IMR-90 (cell line): ENCODE measurements at regions not wholly inside any gene's neighbourhood (a gene's known extent, or its start where the extent isn't known, plus 50 kb on each side); places are given as distances from the start of the nearest gene placed in this dataset.

Experiments
- ATAC-seq: fragments of 200-7000 bp; cut with Tn5 transposase; 2 replicates; pipeline ENCODE4 v1.9.1; 2020; ENCODE audit warnings: low read depth, mild to moderate bottlenecking, moderate library complexity
- BruUV-seq: library from RNA; stranded (reverse); fragments of 400-500 nt; replicated peaks from 2 replicates; lab custom pipeline; 2021; lab: Mats Ljungman, UMichigan
- CTCF ChIA-PET: fragments of 300-600 bp; formaldehyde crosslinking; extraction: SDS; loops from one replicate; lab custom pipeline; 2021; ENCODE audit warnings: antibody characterized with exemption; lab: Yijun Ruan, JAX
- POLR2A ChIA-PET: fragments of 300-600 bp; sonication (Branson Sonifier 250); formaldehyde crosslinking; loops from one replicate; lab custom pipeline; 2022; ENCODE audit warnings: antibody characterized with exemption; ENCODE audit not compliant: unreplicated experiment; lab: Charles Lee
- DNase-seq: peaks from one replicate; pipeline ENCODE4 v3.0.0; 2013
- H2AFZ ChIP-seq: replicated peaks from 2 replicates; pipeline ENCODE3; 2013; ENCODE audit warnings: low read length, mild to moderate bottlenecking; ENCODE audit not compliant: poor library complexity
- H2AK5ac ChIP-seq: 2 replicates; pipeline ENCODE4 v1.6.1; 2013; ENCODE audit warnings: low read depth, low read length, inconsistent platforms
- H2AK9ac ChIP-seq: replicated peaks from 2 replicates; pipeline ENCODE3; 2013; ENCODE audit warnings: mild to moderate bottlenecking, low read depth, low read length, moderate library complexity; ENCODE audit not compliant: poor library complexity
- H2BK120ac ChIP-seq: 2 replicates; pipeline ENCODE4 v1.6.1; 2013; ENCODE audit warnings: low read depth, low read length, inconsistent platforms
- H2BK15ac ChIP-seq: 3 replicates; pipeline ENCODE4 v1.6.1; 2013; ENCODE audit warnings: low read depth, low read length, inconsistent platforms
- H2BK20ac ChIP-seq: 2 replicates; pipeline ENCODE4 v1.6.1; 2013; ENCODE audit warnings: low read depth, mild to moderate bottlenecking, inconsistent platforms, low read length, moderate library complexity
- H2BK5ac ChIP-seq: 2 replicates; pipeline ENCODE4 v1.6.1; 2013; ENCODE audit warnings: mild to moderate bottlenecking, low read depth, low read length, inconsistent platforms; ENCODE audit not compliant: poor library complexity, severe bottlenecking
- H3K14ac ChIP-seq: replicated peaks from 2 replicates; pipeline ENCODE4 v1.6.1; 2013; ENCODE audit warnings: low read depth, low read length, inconsistent platforms
- H3K18ac ChIP-seq: 2 replicates; pipeline ENCODE4 v1.6.1; 2013; ENCODE audit warnings: low read depth, low read length, control low read depth
- H3K23ac ChIP-seq: 2 replicates; pipeline ENCODE4 v1.6.1; 2013; ENCODE audit warnings: low read depth, low read length, inconsistent platforms
- H3K27ac ChIP-seq: 2 replicates; pipeline ENCODE4 v1.5.1; 2013; ENCODE audit warnings: mild to moderate bottlenecking, control low read depth, low read length; ENCODE audit not compliant: insufficient read depth
- H3K27me3 ChIP-seq: 2 replicates; pipeline ENCODE4 v1.6.1; 2013; ENCODE audit warnings: low read length; ENCODE audit not compliant: control insufficient read depth, insufficient read depth
- H3K36me3 ChIP-seq: 2 replicates; pipeline ENCODE4 v1.6.1; 2013; ENCODE audit warnings: low read length, mixed read lengths; ENCODE audit not compliant: control insufficient read depth, insufficient read depth
- H3K4ac ChIP-seq: 2 replicates; pipeline ENCODE4 v1.6.1; 2013; ENCODE audit warnings: low read depth, low read length, inconsistent platforms
- H3K4me1 ChIP-seq: 2 replicates; pipeline ENCODE4 v1.6.1; 2013; ENCODE audit warnings: low read length, mixed read lengths; ENCODE audit not compliant: control insufficient read depth, insufficient read depth
- H3K4me2 ChIP-seq: 2 replicates; pipeline ENCODE4 v1.6.1; 2013; ENCODE audit warnings: low read depth, mild to moderate bottlenecking, control low read depth, low read length, moderate library complexity
- H3K4me3 ChIP-seq: 2 replicates; pipeline ENCODE4 v1.5.1; 2013; ENCODE audit warnings: low read depth, mild to moderate bottlenecking, control low read depth, low read length, moderate library complexity; ENCODE audit not compliant: insufficient read depth
- H3K56ac ChIP-seq: 2 replicates; pipeline ENCODE4 v1.6.1; 2013; ENCODE audit warnings: low read length, inconsistent platforms; ENCODE audit not compliant: insufficient read depth; ENCODE audit errors: extremely low read depth
- H3K79me1 ChIP-seq, 2 experiments: 2 replicates each; pipeline ENCODE4 v1.6.1; 2013; ENCODE audit warnings: low read length in 2 of 2, inconsistent platforms in 1 of 2, low read depth in 1 of 2
- H3K9ac ChIP-seq: 2 replicates; pipeline ENCODE4 v1.6.1; 2013; ENCODE audit warnings: low read depth, low read length, control low read depth
- H3K9me1 ChIP-seq: 2 replicates; pipeline ENCODE4 v1.6.1; 2013; ENCODE audit warnings: low read length, inconsistent platforms; ENCODE audit not compliant: insufficient read depth
- H3K9me3 ChIP-seq: 2 replicates; pipeline ENCODE4 v1.6.1; 2013; ENCODE audit warnings: low read length; ENCODE audit not compliant: control insufficient read depth, insufficient read depth
- H4K20me1 ChIP-seq: 2 replicates; pipeline ENCODE4 v1.6.1; 2013; ENCODE audit warnings: low read length, inconsistent platforms; ENCODE audit not compliant: insufficient read depth
- H4K5ac ChIP-seq: 2 replicates; pipeline ENCODE4 v1.6.1; 2013; ENCODE audit warnings: mild to moderate bottlenecking, low read depth, low read length, control low read depth
- H4K8ac ChIP-seq, 2 experiments: 2 replicates each; pipeline ENCODE4 v1.6.1; 2013; ENCODE audit warnings: low read depth in 2 of 2, low read length in 2 of 2, control low read depth in 1 of 2, inconsistent platforms in 1 of 2
- H4K91ac ChIP-seq: 2 replicates; pipeline ENCODE4 v1.6.1; 2013; ENCODE audit warnings: low read depth, low read length, inconsistent platforms; ENCODE audit not compliant: insufficient read depth
- BHLHE40 ChIP-seq: fragments of 150-350 bp; IDR thresholded peaks from 2 replicates; pipeline ENCODE4 v1.6.1; 2016; ENCODE audit warnings: mild to moderate bottlenecking, low read depth, low read length
- CHD1 ChIP-seq: IDR thresholded peaks from 2 replicates; pipeline ENCODE4 v1.6.1; 2012; ENCODE audit warnings: low read depth, low read length, improper control_type of control experiment
- FOS ChIP-seq: fragments of 150-350 bp; IDR thresholded peaks from 2 replicates; pipeline ENCODE4 v1.6.1; 2016; ENCODE audit warnings: low read depth, low read length
- MAFK ChIP-seq: IDR thresholded peaks from 2 replicates; pipeline ENCODE4 v1.6.1; 2012; ENCODE audit warnings: low read depth, low read length, improper control_type of control experiment
- MAZ ChIP-seq: IDR thresholded peaks from 2 replicates; pipeline ENCODE4 v1.6.1; 2012; ENCODE audit warnings: low read depth, mild to moderate bottlenecking, low read length, improper control_type of control experiment, moderate library complexity, borderline replicate concordance
- MXI1 ChIP-seq: IDR thresholded peaks from 2 replicates; pipeline ENCODE4 v1.6.1; 2012; ENCODE audit warnings: low read depth, mild to moderate bottlenecking, low read length, moderate library complexity, borderline replicate concordance
- NFE2L2 ChIP-seq: fragments of 150-350 bp; IDR thresholded peaks from 2 replicates; pipeline ENCODE4 v1.6.1; 2016; ENCODE audit warnings: low read depth, mild to moderate bottlenecking, low read length
- POLR2A ChIP-seq: IDR thresholded peaks from 2 replicates; pipeline ENCODE4 v1.6.1; 2012; ENCODE audit warnings: mild to moderate bottlenecking, low read depth, low read length
- RCOR1 ChIP-seq: IDR thresholded peaks from 2 replicates; pipeline ENCODE4 v1.6.1; 2012; ENCODE audit warnings: mild to moderate bottlenecking, low read length, improper control_type of control experiment; ENCODE audit not compliant: insufficient replicate concordance
- WGBS, 2 experiments: methylation state at CpG; one replicate each; pipeline versions ENCODE4 v1.1.5 to v1.1.7; 2013; ENCODE audit warnings: missing lambda C conversion rate in 2 of 2; ENCODE audit not compliant: insufficient read length in 1 of 2; ENCODE audit errors: extremely low coverage in 2 of 2; 5-methylcytosine and 5-hydroxymethylcytosine counted together
- dilution Hi-C: fragments of 300-500 bp; cut with HindIII; formaldehyde crosslinking; loops from one replicate; pipeline ENCODE4 v1.14.3; 2018; ENCODE audit warnings: low sequenced_read_pairs; ENCODE audit not compliant: unreplicated experiment
- in situ Hi-C: fragments of 300-500 bp; cut with MboI; formaldehyde crosslinking; loops from 3 replicates; pipeline ENCODE4 v1.14.3; 2019; ENCODE audit warnings: low sequenced_read_pairs, inconsistent platforms, mixed read lengths
- intact Hi-C: fragments of 100-400 bp; cut with micrococcal nuclease; formaldehyde crosslinking; loops from 2 replicates; pipeline ENCODE4 v1.10.0; 2022
- TF ChIP-seq, protein P1 (sequence below): conservative IDR thresholded peaks from 2 replicates; pipeline ENCODE4 v1.5.1; 2012; ENCODE audit warnings: mild to moderate bottlenecking, low read depth, low read length, improper control_type of control experiment
- TF ChIP-seq, protein P2 (sequence below): fragments of 150-350 bp; IDR thresholded peaks from 2 replicates; pipeline ENCODE4 v1.6.1; 2016; ENCODE audit warnings: low read depth, mild to moderate bottlenecking, low read length, moderate library complexity, borderline replicate concordance

DNA sequence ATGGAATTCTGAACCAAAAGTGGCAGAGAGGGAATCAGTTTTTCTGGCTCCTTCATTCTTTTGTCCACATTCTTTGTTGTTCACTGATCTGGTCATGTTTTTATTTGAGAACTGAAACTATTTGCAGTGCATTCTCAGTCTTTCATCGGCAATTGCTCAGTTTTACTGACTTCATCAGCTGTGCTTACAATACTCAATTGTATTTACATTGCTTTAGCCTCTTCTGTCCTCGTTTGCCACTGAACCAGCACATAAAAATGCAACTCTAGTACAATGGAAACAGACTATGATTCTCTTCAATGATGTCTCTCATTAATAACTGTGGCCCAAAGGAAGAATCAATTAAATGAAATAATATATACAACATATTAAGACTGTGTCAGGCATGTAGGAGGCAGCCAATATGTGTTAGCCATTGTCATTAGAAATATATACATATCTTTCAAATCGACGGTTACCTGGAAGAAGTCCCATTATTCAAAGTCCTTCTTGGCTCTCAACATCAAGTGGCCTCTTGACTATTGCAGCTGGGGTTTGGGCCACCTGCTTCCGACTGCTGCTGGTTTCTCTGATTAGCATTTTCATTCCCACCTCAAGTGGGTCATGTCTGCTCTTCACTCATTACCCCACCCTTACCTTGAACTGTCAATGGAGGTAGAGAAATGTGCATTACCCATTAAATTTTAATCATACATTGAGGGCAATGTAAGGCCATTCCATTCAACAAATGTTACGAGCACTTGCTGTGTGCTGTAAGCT, 600.1 kb downstream of the INSC start:
- Histone ChIP-seq H3K9me3 (no peaks in the 10 kb centered on the region), H2BK5ac (peak overlapping the region; percentile 86), H3K14ac (peak overlapping the region; percentile 54), H3K9me1 (peaks cover 3% of the 10 kb centered on the region; the same call in 1 of the 2 replicates), H2AFZ (no peak overlapping the region), H4K8ac (peak overlapping the region in 1 of 2 experiments; percentile 62; a peak in 2 of 4 replicates), H3K4me2 (peak overlapping the region; percentile 63; the same call in 1 of the 2 replicates), H3K27ac (peak overlapping the region; percentile 64; the same call in 1 of the 2 replicates), H3K79me1 (no peaks in the 10 kb centered on the region), H3K18ac (peak overlapping the region; percentile 89), H3K23ac (peak overlapping the region; percentile 72), H3K9ac (no peak overlapping the region; the same call in 1 of the 2 replicates), H3K4ac (peak overlapping the region; percentile 60), H2AK9ac (no peak overlapping the region), H3K27me3 (no peaks in the 10 kb centered on the region; the same call in 1 of the 2 replicates), H2BK15ac (peak overlapping the region; percentile 24; the same call in 1 of the 3 replicates), H4K20me1 (no peaks in the 10 kb centered on the region), H3K56ac (0 out of 2 replicates have a peak overlapping the region, but pooled peaks have one; percentile 20), H2BK20ac (peak overlapping the region; percentile 87), H3K36me3 (no peaks in the 10 kb centered on the region), H2BK120ac (peak overlapping the region; percentile 89), H4K91ac (peak overlapping the region; percentile 89), H4K5ac (peak overlapping the region; percentile 67; the same call in 1 of the 2 replicates), H3K4me1 (peaks cover 16% of the 10 kb centered on the region), H3K4me3 (no peak overlapping the region), H2AK5ac (peak overlapping the region; percentile 13; the same call in 1 of the 2 replicates)
- TF ChIP-seq, protein P1, sequence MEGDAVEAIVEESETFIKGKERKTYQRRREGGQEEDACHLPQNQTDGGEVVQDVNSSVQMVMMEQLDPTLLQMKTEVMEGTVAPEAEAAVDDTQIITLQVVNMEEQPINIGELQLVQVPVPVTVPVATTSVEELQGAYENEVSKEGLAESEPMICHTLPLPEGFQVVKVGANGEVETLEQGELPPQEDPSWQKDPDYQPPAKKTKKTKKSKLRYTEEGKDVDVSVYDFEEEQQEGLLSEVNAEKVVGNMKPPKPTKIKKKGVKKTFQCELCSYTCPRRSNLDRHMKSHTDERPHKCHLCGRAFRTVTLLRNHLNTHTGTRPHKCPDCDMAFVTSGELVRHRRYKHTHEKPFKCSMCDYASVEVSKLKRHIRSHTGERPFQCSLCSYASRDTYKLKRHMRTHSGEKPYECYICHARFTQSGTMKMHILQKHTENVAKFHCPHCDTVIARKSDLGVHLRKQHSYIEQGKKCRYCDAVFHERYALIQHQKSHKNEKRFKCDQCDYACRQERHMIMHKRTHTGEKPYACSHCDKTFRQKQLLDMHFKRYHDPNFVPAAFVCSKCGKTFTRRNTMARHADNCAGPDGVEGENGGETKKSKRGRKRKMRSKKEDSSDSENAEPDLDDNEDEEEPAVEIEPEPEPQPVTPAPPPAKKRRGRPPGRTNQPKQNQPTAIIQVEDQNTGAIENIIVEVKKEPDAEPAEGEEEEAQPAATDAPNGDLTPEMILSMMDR = no peak
- TF ChIP-seq MAFK (no peak), BHLHE40 (no peak), MXI1 (no peak), RCOR1 (no peak), MAZ (no peak), NFE2L2 (no peak), CHD1 (no peak), FOS (no peak), POLR2A (no peak)
- TF ChIP-seq, protein P2, sequence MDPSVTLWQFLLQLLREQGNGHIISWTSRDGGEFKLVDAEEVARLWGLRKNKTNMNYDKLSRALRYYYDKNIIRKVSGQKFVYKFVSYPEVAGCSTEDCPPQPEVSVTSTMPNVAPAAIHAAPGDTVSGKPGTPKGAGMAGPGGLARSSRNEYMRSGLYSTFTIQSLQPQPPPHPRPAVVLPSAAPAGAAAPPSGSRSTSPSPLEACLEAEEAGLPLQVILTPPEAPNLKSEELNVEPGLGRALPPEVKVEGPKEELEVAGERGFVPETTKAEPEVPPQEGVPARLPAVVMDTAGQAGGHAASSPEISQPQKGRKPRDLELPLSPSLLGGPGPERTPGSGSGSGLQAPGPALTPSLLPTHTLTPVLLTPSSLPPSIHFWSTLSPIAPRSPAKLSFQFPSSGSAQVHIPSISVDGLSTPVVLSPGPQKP = no peak
- WGBS, 2 experiments = no CpG with 5 or more reads among the region's 6 CpGs
- dilution Hi-C loops (no loop called here), intact Hi-C loops (loop anchor here (5.0 kb wide), 3 partner anchors 48 to 482 kb away; no protein-coding TSS in a partner anchor), in situ Hi-C loops (no loop called here)
- POLR2A ChIA-PET = no interaction called here
- no TSS peak for BruUV-seq
- ATAC-seq (peak; percentile 58), DNase-seq (peak; percentile 60)
- CTCF ChIA-PET = no interaction called here
